IgD-negative memory B cell (primary cell): ENCODE measurements at regions not wholly inside any gene's neighbourhood (a gene's known extent, or its start where the extent isn't known, plus 50 kb on each side); places are given as distances from the start of the nearest gene placed in this dataset.
A peak's percentile ranks its signal among the peaks of the same experiment; 100 is the strongest.

Experiments used
- H3K27ac Mint-ChIP-seq, 3 donors: one replicate each; pipeline ENCODE4 v1.8.0; 2020 to 2022; ENCODE audit warnings: mild to moderate bottlenecking in 3 of 3, mixed read lengths in 3 of 3, moderate library complexity in 1 of 3
- H3K27me3 Mint-ChIP-seq: one replicate; pipeline ENCODE4 v1.8.0; 2021; ENCODE audit warnings: mixed read lengths
- H3K36me3 Mint-ChIP-seq: one replicate; pipeline ENCODE4 v1.8.0; 2020; ENCODE audit warnings: mild to moderate bottlenecking, mixed read lengths
- H3K4me1 Mint-ChIP-seq, 3 donors: one replicate each; pipeline ENCODE4 v1.8.0; 2020 to 2022; ENCODE audit warnings: mixed read lengths in 3 of 3, mild to moderate bottlenecking in 1 of 3
- H3K4me3 Mint-ChIP-seq, 4 donors: one replicate each; pipeline ENCODE4 v1.8.0; 2020 to 2022; ENCODE audit warnings: mild to moderate bottlenecking in 4 of 4, mixed read lengths in 4 of 4, moderate library complexity in 3 of 4
- H3K9me3 Mint-ChIP-seq, 3 donors: one replicate each; pipeline ENCODE4 v1.8.0; 2020 to 2021; ENCODE audit warnings: mixed read lengths in 3 of 3, mild to moderate bottlenecking in 1 of 3

DNA sequence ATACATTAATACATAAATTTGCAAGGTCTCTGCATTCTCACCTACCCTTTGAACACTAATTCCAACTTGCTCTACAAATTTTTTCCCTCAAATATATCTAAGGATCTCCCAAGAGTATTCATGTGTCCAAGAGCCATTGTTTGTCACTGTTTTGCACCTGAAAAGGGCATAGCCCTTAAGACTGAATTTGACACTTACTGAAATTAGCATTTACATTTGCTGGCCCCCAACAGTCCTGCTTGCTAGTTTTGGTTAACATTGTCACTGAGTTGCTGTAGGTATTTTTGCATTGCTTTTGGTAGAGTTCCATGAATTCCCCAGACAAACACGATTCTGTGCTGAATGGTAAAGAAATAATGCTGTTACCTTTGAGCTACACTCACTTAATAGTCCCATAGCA is 57.3 kb downstream of the KCNA4 start:
- Mint-ChIP-seq H3K27ac (no peak overlapping the region), H3K9me3 (peaks cover under 1 to 11% (median 2%) of the 10 kb centered on the region in 3 donors), H3K36me3 (no peaks in the 10 kb centered on the region), H3K4me3 (no peak overlapping the region), H3K27me3 (no peaks in the 10 kb centered on the region), H3K4me1 (peaks cover 0 to 1% (median 0%) of the 10 kb centered on the region in 3 donors)

DNA sequence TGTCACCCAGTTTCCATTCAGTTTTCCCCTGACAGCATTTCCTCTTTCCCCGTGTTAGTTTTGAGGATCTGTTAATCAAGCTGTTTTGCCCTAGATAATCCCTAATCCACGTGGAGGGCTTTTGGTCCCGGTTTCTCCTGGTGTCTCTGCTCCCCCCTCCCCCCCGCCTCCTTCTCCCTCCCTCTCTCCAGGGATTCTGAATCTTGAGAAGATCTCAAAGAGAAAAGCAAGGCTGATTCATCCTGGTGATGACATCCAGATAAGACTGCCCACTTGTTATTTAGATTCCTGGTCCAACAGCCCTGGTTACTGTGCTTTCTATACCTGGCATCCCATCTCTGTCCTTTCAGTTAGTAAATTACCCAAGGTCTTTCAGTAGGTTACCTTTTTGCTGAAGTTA is 59.4 kb downstream of the KCNA4 start:
- Mint-ChIP-seq H3K27me3 (no peaks in the 10 kb centered on the region), H3K36me3 (no peaks in the 10 kb centered on the region), H3K27ac (no peak overlapping the region), H3K4me1 (no peaks in the 10 kb centered on the region), H3K9me3 (peaks cover 2 to 15% (median 4%) of the 10 kb centered on the region in 3 donors), H3K4me3 (no peak overlapping the region)

GRCh38 chr11:29956076-29956556 is 60.7 kb downstream of the KCNA4 start:
- Mint-ChIP-seq H3K9me3 (peaks cover 2 to 12% (median 5%) of the 10 kb centered on the region in 3 donors), H3K4me3 (no peak overlapping the region), H3K27ac (peak overlapping the region in 1 of 3 donors; percentile 42), H3K27me3 (no peaks in the 10 kb centered on the region), H3K4me1 (no peaks in the 10 kb centered on the region), H3K36me3 (no peaks in the 10 kb centered on the region)

DNA sequence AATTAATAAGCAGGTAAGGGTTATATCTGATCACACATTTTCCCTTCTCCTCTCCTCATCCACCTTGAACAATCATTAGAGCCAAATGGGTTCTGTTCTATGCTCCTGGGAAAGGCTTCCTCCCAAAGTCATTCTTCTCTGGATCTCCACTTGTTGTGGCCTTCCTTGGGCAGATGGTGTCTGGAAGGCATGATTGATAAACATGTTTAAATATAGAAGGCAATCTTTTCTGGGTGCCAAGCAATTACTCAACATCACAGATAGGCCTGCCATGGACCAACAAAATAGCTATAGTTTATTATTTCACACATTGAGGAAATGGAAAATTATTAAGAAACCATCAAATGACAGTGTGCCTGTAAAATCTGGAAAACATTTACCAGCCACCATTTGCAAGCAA is 73.5 kb downstream of the KCNA4 start:
- H3K36me3 Mint-ChIP-seq, result no peaks in the 10 kb centered on the region
- no peak overlapping the region for H3K27ac Mint-ChIP-seq
- H3K9me3 Mint-ChIP-seq, result peaks cover 0 to 8% (median 3%) of the 10 kb centered on the region in 3 donors
- no peaks in the 10 kb centered on the region for H3K4me1 Mint-ChIP-seq
- no peaks in the 10 kb centered on the region for H3K27me3 Mint-ChIP-seq
- no peak overlapping the region for H3K4me3 Mint-ChIP-seq

DNA sequence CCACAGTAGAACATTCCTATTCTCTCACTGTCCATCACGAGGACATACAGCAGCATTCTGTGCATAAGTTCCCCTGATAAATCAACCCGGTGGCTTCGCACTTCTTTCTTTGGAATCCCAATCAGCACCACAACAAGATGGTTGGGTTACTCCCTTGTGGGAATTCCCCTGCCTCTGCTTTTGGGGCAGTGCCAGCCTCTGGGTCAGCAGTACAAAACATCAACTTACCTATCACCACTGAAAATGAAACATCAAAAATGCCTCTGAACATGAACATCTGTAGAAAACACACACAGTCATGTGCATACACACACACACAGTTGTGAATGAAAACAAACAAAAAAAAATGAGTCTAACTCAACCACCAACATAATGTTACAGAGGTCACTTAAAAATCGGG is 79.3 kb downstream of the KCNA4 start:
- Mint-ChIP-seq H3K4me1 (no peaks in the 10 kb centered on the region), H3K27me3 (no peaks in the 10 kb centered on the region), H3K36me3 (no peaks in the 10 kb centered on the region), H3K9me3 (peaks cover 0 to 4% (median 2%) of the 10 kb centered on the region in 3 donors), H3K4me3 (no peak overlapping the region), H3K27ac (no peak overlapping the region)

GRCh38 chr11:29934115-29934638 is 82.7 kb downstream of the KCNA4 start:
- no peaks in the 10 kb centered on the region for H3K27me3 Mint-ChIP-seq
- H3K36me3 Mint-ChIP-seq, result no peaks in the 10 kb centered on the region
- H3K4me3 Mint-ChIP-seq, result no peak overlapping the region
- no peak overlapping the region for H3K27ac Mint-ChIP-seq
- no peaks in the 10 kb centered on the region for H3K4me1 Mint-ChIP-seq
- peaks cover 0 to 4% (median 2%) of the 10 kb centered on the region in 3 donors for H3K9me3 Mint-ChIP-seq

DNA sequence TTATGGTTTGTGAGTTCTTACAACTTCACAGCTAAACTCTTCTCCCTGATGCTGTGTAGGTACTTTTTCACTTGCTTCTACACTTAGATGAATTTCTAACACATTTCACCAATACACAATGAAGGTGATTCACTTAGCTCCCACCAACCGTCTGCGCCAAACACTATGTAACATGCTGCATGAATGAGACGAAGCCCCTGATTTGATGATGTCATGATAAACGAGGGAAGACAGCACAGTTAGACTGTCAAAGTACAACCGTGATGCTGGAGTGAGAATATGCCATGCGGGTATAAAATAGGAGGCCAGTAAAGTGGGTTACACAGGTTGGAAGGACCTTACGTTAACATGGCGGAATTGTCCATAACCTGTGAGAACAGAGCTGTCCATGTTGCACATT is 100.8 kb downstream of the KCNA4 start:
- H3K27ac Mint-ChIP-seq, result no peak overlapping the region
- H3K27me3 Mint-ChIP-seq, result no peaks in the 10 kb centered on the region

GRCh38 chr11:29914203-29914930 is 102.5 kb downstream of the KCNA4 start:
- H3K27ac Mint-ChIP-seq, result no peak overlapping the region
- H3K9me3 Mint-ChIP-seq, result peaks cover 2 to 7% (median 2%) of the 10 kb centered on the region in 3 donors
- no peaks in the 10 kb centered on the region for H3K4me1 Mint-ChIP-seq
- H3K36me3 Mint-ChIP-seq, result no peaks in the 10 kb centered on the region
- no peaks in the 10 kb centered on the region for H3K27me3 Mint-ChIP-seq
- H3K4me3 Mint-ChIP-seq, result no peak overlapping the region

More for the DNA sequence above, 100.8 kb downstream of the KCNA4 start:
- H3K4me1 Mint-ChIP-seq, result no peaks in the 10 kb centered on the region
- no peak overlapping the region for H3K4me3 Mint-ChIP-seq
- H3K36me3 Mint-ChIP-seq, result no peaks in the 10 kb centered on the region
- H3K9me3 Mint-ChIP-seq, result peaks cover 0 to 7% (median 2%) of the 10 kb centered on the region in 3 donors

DNA sequence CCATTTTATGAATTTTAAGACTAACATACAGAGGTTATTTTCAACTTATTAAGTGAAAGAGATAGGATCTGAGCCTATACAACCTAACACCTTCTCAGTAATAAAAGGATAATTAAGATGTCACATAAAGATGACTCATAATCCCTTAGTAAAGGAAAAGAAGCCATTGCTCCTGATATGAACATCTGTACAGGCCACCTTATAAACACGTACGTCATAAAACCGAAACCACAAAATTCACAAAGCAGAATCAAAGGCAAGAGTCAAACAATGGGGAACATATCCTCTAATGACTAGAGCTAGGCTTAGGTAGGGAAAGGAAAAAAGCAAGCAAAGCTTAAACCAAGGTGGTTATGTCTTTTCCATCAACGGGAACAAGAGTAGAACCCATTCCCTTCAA is 103.5 kb downstream of the KCNA4 start:
- Mint-ChIP-seq H3K4me3 (no peak overlapping the region), H3K36me3 (no peaks in the 10 kb centered on the region), H3K27me3 (no peaks in the 10 kb centered on the region), H3K9me3 (peaks cover 2 to 11% (median 2%) of the 10 kb centered on the region in 3 donors), H3K4me1 (no peaks in the 10 kb centered on the region), H3K27ac (no peak overlapping the region)

- Mint-ChIP-seq H3K27me3 (no peaks in the 10 kb centered on the region), H3K4me1 (no peaks in the 10 kb centered on the region), H3K36me3 (no peaks in the 10 kb centered on the region), H3K4me3 (no peak overlapping the region), H3K27ac (no peak overlapping the region), H3K9me3 (peaks cover 0 to 4% (median 3%) of the 10 kb centered on the region in 3 donors)
Measured at GRCh38 chr11:29900382-29900781, 116.4 kb downstream of the KCNA4 start.

DNA sequence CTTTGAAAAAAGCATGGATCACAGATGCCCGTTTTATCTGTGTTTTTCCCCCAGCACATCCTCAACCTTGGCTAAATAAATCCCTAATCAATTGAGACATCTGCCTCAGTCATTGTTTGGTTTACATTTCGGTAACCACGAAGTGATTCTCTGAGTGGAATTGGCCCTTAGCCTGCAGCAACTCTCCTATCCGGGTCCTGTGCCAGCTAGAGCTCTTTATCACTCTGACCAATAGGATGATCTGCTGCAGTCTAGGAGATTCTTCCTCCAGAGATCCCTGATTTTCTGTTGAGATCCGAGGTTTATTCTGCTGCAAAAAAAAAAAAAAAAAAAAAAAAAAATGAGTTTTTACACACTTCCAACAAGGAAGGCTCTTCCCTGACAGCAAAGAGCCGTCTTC is 137.3 kb downstream of the KCNA4 start:
- Mint-ChIP-seq H3K4me1 (no peaks in the 10 kb centered on the region), H3K9me3 (peaks cover 2 to 5% (median 4%) of the 10 kb centered on the region in 3 donors), H3K4me3 (no peak overlapping the region), H3K27me3 (peaks cover 1% of the 10 kb centered on the region), H3K27ac (peak overlapping the region in 1 of 3 donors; percentile 27), H3K36me3 (no peaks in the 10 kb centered on the region)

DNA sequence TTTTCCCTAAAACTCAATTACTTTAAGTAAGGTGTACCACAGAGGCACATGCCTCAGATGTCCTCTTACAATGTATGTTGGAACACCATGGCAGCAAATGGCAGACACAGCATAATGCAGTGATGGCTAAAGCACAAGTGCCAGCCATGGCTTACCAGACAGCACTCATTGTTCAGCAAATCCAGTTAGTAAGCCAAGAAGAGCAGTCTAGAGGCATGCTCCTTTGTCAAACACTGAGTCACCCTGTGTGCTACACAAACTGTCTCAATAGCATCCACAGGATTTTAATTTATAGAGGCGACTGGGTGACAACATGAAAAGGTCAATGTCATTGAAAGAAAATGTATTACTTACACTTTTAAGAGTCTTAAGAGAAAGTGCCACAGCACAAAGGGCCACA is 140.6 kb downstream of the KCNA4 start:
- H3K27me3 Mint-ChIP-seq, result peaks cover 1% of the 10 kb centered on the region
- no peaks in the 10 kb centered on the region for H3K36me3 Mint-ChIP-seq
- H3K9me3 Mint-ChIP-seq, result peaks cover 2 to 8% (median 4%) of the 10 kb centered on the region in 3 donors
- no peak overlapping the region for H3K4me3 Mint-ChIP-seq
- H3K4me1 Mint-ChIP-seq, result no peaks in the 10 kb centered on the region
- no peak overlapping the region for H3K27ac Mint-ChIP-seq

DNA sequence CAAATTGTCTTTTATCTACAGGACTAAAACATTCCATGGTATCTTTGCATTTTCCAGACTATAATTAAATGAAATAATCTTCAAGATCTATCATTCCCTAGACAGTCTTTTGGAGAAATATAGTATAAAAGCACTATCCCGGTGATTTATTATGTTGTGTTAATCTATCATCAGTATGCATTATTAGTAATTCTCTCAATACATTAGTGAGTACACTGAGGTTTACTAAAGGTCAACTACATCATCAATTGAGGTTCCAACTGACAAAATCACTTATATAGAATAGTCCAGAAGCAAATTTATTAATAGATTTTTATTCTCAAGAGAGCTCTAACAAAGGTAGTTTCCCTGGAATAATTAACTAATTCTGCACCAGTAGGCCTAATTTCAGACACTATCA is 169.6 kb downstream of the KCNA4 start:
- Mint-ChIP-seq H3K27me3 (no peaks in the 10 kb centered on the region), H3K9me3 (peaks cover 0 to 7% (median 4%) of the 10 kb centered on the region in 3 donors), H3K4me3 (no peak overlapping the region), H3K36me3 (peaks cover 1% of the 10 kb centered on the region), H3K27ac (no peak overlapping the region), H3K4me1 (no peaks in the 10 kb centered on the region)

DNA sequence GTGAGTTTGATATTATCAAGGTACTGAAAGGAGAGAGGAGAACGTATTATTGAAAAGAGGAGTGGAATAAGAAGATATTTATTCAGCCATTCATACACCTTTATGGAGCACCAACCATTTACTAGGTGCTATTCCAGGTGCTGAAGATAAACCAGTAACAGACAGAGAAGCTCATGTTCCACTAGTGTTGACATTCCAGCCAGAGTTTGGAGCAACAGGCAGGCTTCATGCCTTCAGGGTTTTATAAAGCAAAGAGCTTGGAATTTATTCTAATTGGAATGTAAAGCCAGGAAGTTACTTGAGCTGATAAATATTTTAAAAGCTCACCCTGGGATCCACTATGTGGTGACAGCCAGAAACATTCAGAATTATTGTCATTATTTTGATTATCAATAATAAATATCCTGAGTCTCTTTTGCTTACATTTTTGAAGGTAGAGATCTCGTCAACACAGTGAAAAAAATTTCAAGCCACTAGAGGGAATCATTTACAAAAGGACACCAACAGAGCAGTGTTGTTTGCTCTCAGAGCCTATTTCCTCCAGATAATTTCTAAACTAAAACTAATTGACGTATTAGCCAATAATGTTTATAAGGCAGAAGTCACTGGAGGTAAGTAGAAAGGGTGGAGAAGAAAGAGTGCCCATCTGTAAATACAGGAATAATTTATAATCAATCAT is 172.0 kb downstream of the KCNA4 start:
- peaks cover 0 to 7% (median 0%) of the 10 kb centered on the region in 3 donors for H3K9me3 Mint-ChIP-seq
- no peak overlapping the region for H3K27ac Mint-ChIP-seq
- peaks cover 1% of the 10 kb centered on the region for H3K36me3 Mint-ChIP-seq
- H3K27me3 Mint-ChIP-seq, result no peaks in the 10 kb centered on the region
- no peak overlapping the region for H3K4me3 Mint-ChIP-seq
- no peaks in the 10 kb centered on the region for H3K4me1 Mint-ChIP-seq

DNA sequence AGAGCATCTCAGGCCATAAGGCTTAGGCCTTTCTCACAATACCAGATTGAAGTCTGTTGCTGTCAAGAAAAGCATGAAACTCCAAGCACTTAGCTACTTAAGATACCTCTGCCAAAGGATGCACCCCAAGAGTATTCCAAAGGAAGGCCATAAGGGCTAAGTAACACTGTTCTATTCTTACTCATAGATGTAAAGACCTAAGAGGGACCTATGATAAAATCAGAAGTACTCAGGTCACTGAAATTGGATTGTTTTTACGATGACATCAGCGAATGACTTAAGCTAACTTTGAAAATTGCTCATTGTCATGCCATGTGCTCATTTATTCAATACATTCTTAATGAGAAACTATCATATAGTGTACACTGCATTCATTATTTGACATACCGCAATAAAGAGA is 172.8 kb downstream of the KCNA4 start:
- Mint-ChIP-seq H3K27me3 (no peaks in the 10 kb centered on the region), H3K4me1 (no peaks in the 10 kb centered on the region), H3K4me3 (no peak overlapping the region), H3K27ac (no peak overlapping the region), H3K9me3 (peaks cover 0 to 7% (median 0%) of the 10 kb centered on the region in 3 donors), H3K36me3 (peaks cover 1% of the 10 kb centered on the region)
